ENCODE measurements at regions not wholly inside any gene's neighbourhood (a gene's known extent, or its start where the extent isn't known, plus 50 kb on each side); places are given as distances from the start of the nearest gene placed in this dataset.

DNA sequence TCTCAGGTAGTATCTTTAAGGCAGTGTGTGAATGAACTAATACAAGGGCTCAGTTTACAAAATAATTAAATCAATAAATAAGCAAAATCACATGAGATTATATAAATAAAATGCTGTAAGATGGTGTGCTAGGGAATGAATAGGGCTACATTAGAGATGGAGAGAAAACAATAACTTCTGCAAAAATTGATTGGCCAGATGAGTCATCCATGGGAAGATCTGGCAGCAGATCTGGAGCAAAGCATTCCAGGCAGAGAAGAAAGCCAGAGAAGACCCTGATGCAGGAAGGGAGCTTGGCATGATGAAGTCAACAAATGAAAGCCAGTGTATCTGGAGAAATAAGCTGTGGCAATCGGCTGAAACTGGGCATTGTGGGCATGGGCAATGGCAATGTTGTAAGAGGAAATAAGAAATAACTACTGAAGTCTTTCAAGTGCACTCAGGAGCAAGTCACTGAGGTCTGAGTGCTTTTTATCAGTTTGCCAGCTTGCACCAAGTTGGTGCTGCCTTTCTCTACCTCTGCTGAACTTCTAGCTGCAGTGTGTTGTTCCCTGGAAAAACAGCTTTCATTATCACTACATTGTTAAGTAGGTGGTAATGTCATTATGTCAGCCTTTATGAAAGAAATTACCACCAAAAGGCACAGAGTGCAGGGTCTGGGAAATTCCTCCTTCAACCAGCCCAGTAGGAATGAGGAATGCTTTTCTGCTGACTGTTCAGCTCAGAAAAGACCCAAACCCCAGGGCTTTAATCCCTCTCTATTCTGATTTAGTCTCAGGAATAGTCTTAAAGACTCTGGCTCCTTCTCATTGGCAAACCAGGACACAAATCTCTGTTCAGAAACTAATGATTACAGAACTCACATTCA is 231.6 kb downstream of the HTR1B start:
- no peak for TF ChIP-seq EZH2phosphoT487 (IDR thresholded peaks at IDR 0.05; ENCODE audit: low read depth)
- TF ChIP-seq, protein P1, sequence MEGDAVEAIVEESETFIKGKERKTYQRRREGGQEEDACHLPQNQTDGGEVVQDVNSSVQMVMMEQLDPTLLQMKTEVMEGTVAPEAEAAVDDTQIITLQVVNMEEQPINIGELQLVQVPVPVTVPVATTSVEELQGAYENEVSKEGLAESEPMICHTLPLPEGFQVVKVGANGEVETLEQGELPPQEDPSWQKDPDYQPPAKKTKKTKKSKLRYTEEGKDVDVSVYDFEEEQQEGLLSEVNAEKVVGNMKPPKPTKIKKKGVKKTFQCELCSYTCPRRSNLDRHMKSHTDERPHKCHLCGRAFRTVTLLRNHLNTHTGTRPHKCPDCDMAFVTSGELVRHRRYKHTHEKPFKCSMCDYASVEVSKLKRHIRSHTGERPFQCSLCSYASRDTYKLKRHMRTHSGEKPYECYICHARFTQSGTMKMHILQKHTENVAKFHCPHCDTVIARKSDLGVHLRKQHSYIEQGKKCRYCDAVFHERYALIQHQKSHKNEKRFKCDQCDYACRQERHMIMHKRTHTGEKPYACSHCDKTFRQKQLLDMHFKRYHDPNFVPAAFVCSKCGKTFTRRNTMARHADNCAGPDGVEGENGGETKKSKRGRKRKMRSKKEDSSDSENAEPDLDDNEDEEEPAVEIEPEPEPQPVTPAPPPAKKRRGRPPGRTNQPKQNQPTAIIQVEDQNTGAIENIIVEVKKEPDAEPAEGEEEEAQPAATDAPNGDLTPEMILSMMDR (IDR thresholded peaks at IDR 0.05; ENCODE audit: low read depth, low read length): no peak

Measured in OCI-LY3 (cell line).